ENCODE measurements at regions not wholly inside any gene's neighbourhood (a gene's known extent, or its start where the extent isn't known, plus 50 kb on each side); places are given as distances from the start of the nearest gene placed in this dataset.

GRCh38 chr5:35285435-35285834, 55.1 kb upstream of the PRLR start:
- Histone ChIP-seq H3K4me3 (no peak overlapping the region), H2AFZ (ENCODE audit: low read depth, low read length) (no peak overlapping the region), H3K79me2 (ENCODE audit: control insufficient read depth, insufficient read depth, low read length) (no peaks in the 10 kb centered on the region), H3K27me3 (ENCODE audit: control insufficient read depth in 2 of 2, insufficient read depth in 2 of 2, low read length in 2 of 2) (no peaks in the 10 kb centered on the region), H3K9ac (ENCODE audit: insufficient read depth in 1 of 2, low read depth in 2 of 2, low read length in 2 of 2) (no peak overlapping the region), H3K4me1 (replicated peaks in 1 of 2; ENCODE audit: control insufficient read depth in 2 of 2, insufficient read depth in 2 of 2, low read length in 2 of 2) (no peaks in the 10 kb centered on the region), H3K9me1 (ENCODE audit: control insufficient read depth, insufficient read depth, low read length) (no peaks in the 10 kb centered on the region), H3K27ac (ENCODE audit: extremely low read depth, low read depth, low read length) (no peak overlapping the region), H3K36me3 (ENCODE audit: control insufficient read depth, insufficient read depth, low read length) (no peaks in the 10 kb centered on the region), H4K20me1 (replicated peaks; ENCODE audit: control insufficient read depth, insufficient read depth, low read length) (no peaks in the 10 kb centered on the region), H3K4me2 (ENCODE audit: insufficient read depth, low read length) (no peak overlapping the region), H3K9me3 (replicated peaks; ENCODE audit: control insufficient read depth, insufficient read depth, low read depth, low read length) (0 out of 2 replicates have a peak, but pooled peaks cover 3% of the 10 kb centered on the region)
- WGBS (ENCODE audit: insufficient coverage, low coverage, missing lambda C conversion rate), result 1% methylated on average over 3 of the region's 3 CpGs
- ChIA-PET POLR2A (no interaction called here), CTCF (ENCODE audit: low intra/inter-chr PET ratio) (no interaction called here)
- ATAC-seq (no peak), DNase-seq (ENCODE audit: extremely low read depth in 1 of 4, low spot score in 3 of 4) (no peak), FAIRE-seq (no peak)
- intact Hi-C loops (cut with micrococcal nuclease), result no loop called here
- BruUV-seq (replicated peaks), result no TSS peak
- in situ Hi-C loops (cut with MboI), result no loop called here
- no peak for TF ChIP-seq SMARCC2 (IDR thresholded peaks at IDR 0.05; ENCODE audit: low read depth)
- TF ChIP-seq RERE (CRISPR knock-in tag; IDR thresholded peaks at IDR 0.05; ENCODE audit: borderline replicate concordance), result no peak
- no peak for TF ChIP-seq MCM2 (IDR thresholded peaks at IDR 0.05; ENCODE audit: low read depth)
- TF ChIP-seq ZNF253 (CRISPR knock-in tag; conservative IDR thresholded peaks at IDR 0.05), result no peak
- TF ChIP-seq KLF13 (tag; IDR thresholded peaks at IDR 0.05; ENCODE audit: borderline replicate concordance, low read depth), result no peak
- TF ChIP-seq ELK3 (CRISPR knock-in tag; IDR thresholded peaks at IDR 0.05), result no peak
- no peak for TF ChIP-seq KLF16 (IDR thresholded peaks at IDR 0.05)
- TF ChIP-seq ZNF436 (CRISPR knock-in tag; IDR thresholded peaks at IDR 0.05), result no peak
- TF ChIP-seq RBM25 (IDR thresholded peaks at IDR 0.05; ENCODE audit: low read depth, low read length, severe bottlenecking), result no peak
- no peak for TF ChIP-seq TAF15 (IDR thresholded peaks at IDR 0.05; ENCODE audit: low read depth, low read length)
- no peak for TF ChIP-seq ZNF609 (CRISPR knock-in tag; IDR thresholded peaks at IDR 0.05; ENCODE audit: borderline replicate concordance)
- no peak for TF ChIP-seq GATAD2B (IDR thresholded peaks at IDR 0.05; ENCODE audit: borderline replicate concordance)
- no peak for TF ChIP-seq ZNF124 (CRISPR knock-in tag; IDR thresholded peaks at IDR 0.05)
